NCI-H460 (cell line): ENCODE measurements at regions not wholly inside any gene's neighbourhood (a gene's known extent, or its start where the extent isn't known, plus 50 kb on each side); places are given as distances from the start of the nearest gene placed in this dataset.
"Not testable (repeated sequence)": the region's sequence is repeated elsewhere in the genome, so short reads cannot be mapped to it uniquely, and the experiment has no call there.

Source experiments
- DNase-seq: peaks from one replicate; pipeline ENCODE4 v3.0.0-alpha.2; 2016; ENCODE audit warnings: low read depth; ENCODE audit errors: extremely low read depth

- DNase-seq = no peak
Observed at GRCh38 chr19:5290336-5291262, 50.0 kb downstream of the PTPRS start.

GRCh38 chr19:5289060-5289990, 51.3 kb downstream of the PTPRS start:
- no peak for DNase-seq

- no peak for DNase-seq
Observed at GRCh38 chr19:5288347-5288739, 52.3 kb downstream of the PTPRS start.

GRCh38 chr19:5287066-5287465, 53.5 kb downstream of the PTPRS start:
- no peak for DNase-seq

- DNase-seq = no peak
Observed at GRCh38 chr19:5286465-5287029, 54.1 kb downstream of the PTPRS start.

GRCh38 chr19:5285955-5286354, 54.7 kb downstream of the PTPRS start:
- no peak for DNase-seq

- DNase-seq = no peak
Observed at GRCh38 chr19:5285311-5285710, 55.3 kb downstream of the PTPRS start.

- no peak for DNase-seq
Observed at GRCh38 chr19:5282901-5283300, 57.7 kb downstream of the PTPRS start.

GRCh38 chr19:5281588-5281987, 59.0 kb downstream of the PTPRS start:
- DNase-seq = no peak

- DNase-seq = not testable (repeated sequence)
Observed at GRCh38 chr19:5275668-5276067, 64.9 kb downstream of the PTPRS start.

- DNase-seq = no peak
Observed at GRCh38 chr19:5273782-5274181, 66.8 kb downstream of the PTPRS start.

GRCh38 chr19:5271145-5271544, 69.5 kb downstream of the PTPRS start:
- DNase-seq = no peak

- no peak for DNase-seq
Observed at GRCh38 chr19:5269926-5270325, 70.7 kb downstream of the PTPRS start.

- DNase-seq = no peak
Observed at GRCh38 chr19:5269279-5269678, 71.3 kb downstream of the PTPRS start.

- no peak for DNase-seq
Observed at GRCh38 chr19:5268801-5269200, 71.8 kb downstream of the PTPRS start.

- DNase-seq = no peak
Observed at GRCh38 chr19:5265260-5265659, 75.4 kb downstream of the PTPRS start.

- no peak for DNase-seq
Observed at GRCh38 chr19:5264453-5264852, 76.2 kb downstream of the PTPRS start.

GRCh38 chr19:5263615-5264014, 77.0 kb downstream of the PTPRS start:
- no peak for DNase-seq

- no peak for DNase-seq
Observed at GRCh38 chr19:5262721-5263120, 77.9 kb downstream of the PTPRS start.

- DNase-seq = no peak
Observed at GRCh38 chr19:5261156-5261890, 79.3 kb downstream of the PTPRS start.
